HCT116 (cell line): ENCODE measurements at regions not wholly inside any gene's neighbourhood (a gene's known extent, or its start where the extent isn't known, plus 50 kb on each side); places are given as distances from the start of the nearest gene placed in this dataset.

Experiments
- CTCF ChIP-seq, 3 experiments: fragments of 200-600 bp in 1 of 3; sonication (generic) in 1 of 3; IDR thresholded peaks in 2 of 3; conservative IDR thresholded peaks in 1 of 3; 2 replicates each; pipeline ENCODE4 v1.5.1; 2012 to 2017; ENCODE audit warnings: low read depth in 2 of 3, low read length in 2 of 3, antibody characterized with exemption in 1 of 3, borderline replicate concordance in 1 of 3, control low read depth in 1 of 3, mild to moderate bottlenecking in 1 of 3, mixed read lengths in 1 of 3, mixed run types in 1 of 3, moderate library complexity in 1 of 3; ENCODE audit not compliant: insufficient read depth in 1 of 3
- POLR2A ChIP-seq: IDR thresholded peaks from 2 replicates; pipeline ENCODE4 v1.7.0; 2011; ENCODE audit warnings: borderline replicate concordance; ENCODE audit not compliant: insufficient read depth, insufficient read length; ENCODE audit errors: extremely low read depth
- RAD21 ChIP-seq: IDR thresholded peaks from 2 replicates; pipeline ENCODE4 v1.6.1; 2012; ENCODE audit warnings: low read depth, mild to moderate bottlenecking

GRCh38 chr1:90782046-90782445 lies 64.9 kb upstream of the BARHL2 start:
- TF ChIP-seq POLR2A = no peak
- TF ChIP-seq RAD21 = no peak
- TF ChIP-seq CTCF (IDR thresholded peaks at IDR 0.05 in 2 of 3, conservative IDR thresholded peaks at IDR 0.05 in 1 of 3; ENCODE audit: borderline replicate concordance in 1 of 3, insufficient read depth in 1 of 3, low read depth in 2 of 3, low read length in 2 of 3) = no peak
